H1 (cell line): ENCODE measurements at regions not wholly inside any gene's neighbourhood (a gene's known extent, or its start where the extent isn't known, plus 50 kb on each side); places are given as distances from the start of the nearest gene placed in this dataset.

Source experiments
- CTCF ChIA-PET: fragments of 300-600 bp; sonication (Branson Sonifier 250); formaldehyde crosslinking; loops from one replicate; lab custom pipeline; 2021; ENCODE audit not compliant: partially characterized antibody; lab: Charles Lee
- POLR2A ChIA-PET: fragments of 300-600 bp; sonication (Branson Sonifier 250); formaldehyde crosslinking; loops from one replicate; lab custom pipeline; 2021; ENCODE audit warnings: inconsistent platforms; ENCODE audit not compliant: partially characterized antibody; lab: Charles Lee
- DNase-seq, 2 experiments: peaks; one replicate each; pipeline versions ENCODE4 v3.0.0 to v3.0.0-alpha.2; 2010 to 2022; ENCODE audit warnings: low spot score in 2 of 2, low read depth in 1 of 2, mixed read lengths in 1 of 2
- FAIRE-seq: peaks from 2 replicates; lab custom pipeline; 2011; peaks lifted over from hg19 to GRCh38; lab: Jason Lieb, UNC
- H2AFZ ChIP-seq: 2 replicates; pipeline ENCODE4 v1.8.1; 2012; ENCODE audit warnings: low read length, inconsistent platforms
- H2AK5ac ChIP-seq: 2 replicates; pipeline ENCODE4 v1.6.1; 2013; ENCODE audit warnings: low read depth, low read length
- H2BK120ac ChIP-seq: replicated peaks from 2 replicates; pipeline ENCODE3; 2013; ENCODE audit warnings: low read depth, low read length, inconsistent platforms
- H2BK12ac ChIP-seq: 2 replicates; pipeline ENCODE4 v1.6.1; 2013; ENCODE audit warnings: low read depth, low read length
- H2BK15ac ChIP-seq: 2 replicates; pipeline ENCODE4 v1.6.1; 2013; ENCODE audit warnings: low read length
- H2BK20ac ChIP-seq: 2 replicates; pipeline ENCODE4 v1.6.1; 2013; ENCODE audit warnings: low read length
- H2BK5ac ChIP-seq: 2 replicates; pipeline ENCODE4 v1.6.1; 2013; ENCODE audit warnings: low read depth, low read length
- H3K14ac ChIP-seq: 2 replicates; pipeline ENCODE4 v1.6.1; 2013; ENCODE audit warnings: inconsistent platforms; ENCODE audit not compliant: insufficient read length
- H3K18ac ChIP-seq: 2 replicates; pipeline ENCODE4 v1.6.1; 2013; ENCODE audit warnings: low read length; ENCODE audit errors: extremely low read depth
- H3K23ac ChIP-seq: 2 replicates; pipeline ENCODE4 v1.6.1; 2013; ENCODE audit warnings: inconsistent platforms; ENCODE audit not compliant: insufficient read length
- H3K23me2 ChIP-seq: 2 replicates; pipeline ENCODE4 v1.6.1; 2013; ENCODE audit warnings: low read depth, low read length
- H3K27ac ChIP-seq: 2 replicates; pipeline ENCODE4 v1.6.1; 2011; ENCODE audit warnings: low read depth, low read length, inconsistent platforms
- H3K27me3 ChIP-seq, 4 experiments: replicated peaks in 1 of 4; 1 replicate in 1 of 4; 2 replicates in 3 of 4; pipeline versions ENCODE4 v1.6.1 to v1.8.1; 2011 to 2013; ENCODE audit warnings: low read length in 3 of 4, mild to moderate bottlenecking in 3 of 4, inconsistent platforms in 2 of 4, mixed read lengths in 2 of 4, moderate library complexity in 1 of 4; ENCODE audit not compliant: control insufficient read depth in 3 of 4, insufficient read depth in 3 of 4; ENCODE audit errors: extremely low read depth in 1 of 4
- H3K36me3 ChIP-seq, 4 experiments: 2 replicates each; pipeline versions ENCODE4 v1.6.1 to v1.8.1; 2011 to 2013; ENCODE audit warnings: mild to moderate bottlenecking in 4 of 4, low read length in 3 of 4, moderate library complexity in 2 of 4, control low read depth in 1 of 4, inconsistent platforms in 1 of 4; ENCODE audit not compliant: insufficient read depth in 4 of 4, control insufficient read depth in 2 of 4
- H3K4ac ChIP-seq: replicated peaks from 2 replicates; pipeline ENCODE3; 2013; ENCODE audit warnings: low read length, low read depth, mixed read lengths, inconsistent platforms; ENCODE audit not compliant: insufficient read length
- H3K4me1 ChIP-seq, 4 experiments: replicated peaks in 1 of 4; 1 replicate in 1 of 4; 2 replicates in 3 of 4; pipeline versions ENCODE4 v1.6.1 to v1.8.1; 2011 to 2013; ENCODE audit warnings: low read length in 3 of 4, inconsistent platforms in 2 of 4, mixed read lengths in 1 of 4; ENCODE audit not compliant: insufficient read depth in 4 of 4, control insufficient read depth in 3 of 4
- H3K4me2 ChIP-seq, 2 experiments: 2 replicates each; pipeline versions ENCODE4 v1.6.1 to v1.8.1; 2011 to 2013; ENCODE audit warnings: low read depth in 2 of 2, low read length in 2 of 2, control low read depth in 1 of 2, inconsistent platforms in 1 of 2, mild to moderate bottlenecking in 1 of 2; ENCODE audit not compliant: insufficient read depth in 1 of 2
- H3K4me3 ChIP-seq, 4 experiments: fragments of 200-600, 300-600 bp in 1 of 4; sonication (generic), shearing (Covaris generic), sonication (Bioruptor Twin) in 1 of 4; 2 replicates each; pipeline versions ENCODE4 v1.5.1 to v1.8.1; 2011 to 2016; ENCODE audit warnings: low read length in 4 of 4, low read depth in 3 of 4, control low read depth in 2 of 4, inconsistent platforms in 2 of 4, mild to moderate bottlenecking in 2 of 4, mixed read lengths in 1 of 4, moderate library complexity in 1 of 4; ENCODE audit not compliant: insufficient read depth in 2 of 4; ENCODE audit errors: extremely low read depth in 1 of 4
- H3K56ac ChIP-seq: replicated peaks from 2 replicates; pipeline ENCODE3; 2013; ENCODE audit warnings: low read depth, mild to moderate bottlenecking, mixed read lengths, low read length, inconsistent platforms; ENCODE audit not compliant: insufficient read length
- H3K79me1 ChIP-seq: 2 replicates; pipeline ENCODE4 v1.6.1; 2013; ENCODE audit warnings: low read depth, low read length, control low read depth
- H3K79me2 ChIP-seq, 2 experiments: 2 replicates each; pipeline versions ENCODE4 v1.6.1 to v1.8.1; 2012 to 2013; ENCODE audit warnings: low read length in 2 of 2, mild to moderate bottlenecking in 2 of 2, inconsistent platforms in 1 of 2; ENCODE audit not compliant: insufficient read depth in 2 of 2, control insufficient read depth in 1 of 2
- H3K9ac ChIP-seq, 4 experiments: replicated peaks in 1 of 4; 1 replicate in 1 of 4; 2 replicates in 3 of 4; pipeline versions ENCODE4 v1.6.1 to v1.8.1; 2011 to 2013; ENCODE audit warnings: low read depth in 3 of 4, low read length in 3 of 4, control low read depth in 2 of 4, mild to moderate bottlenecking in 2 of 4, moderate library complexity in 2 of 4, inconsistent platforms in 1 of 4; ENCODE audit errors: extremely low read depth in 1 of 4
- H3K9me3 ChIP-seq, 2 experiments: 2 replicates each; pipeline versions ENCODE4 v1.6.1 to v1.8.1; 2012 to 2013; ENCODE audit warnings: mild to moderate bottlenecking in 2 of 2, moderate library complexity in 2 of 2, control low read depth in 1 of 2, inconsistent platforms in 1 of 2, low read depth in 1 of 2, low read length in 1 of 2, mixed read lengths in 1 of 2; ENCODE audit not compliant: insufficient read depth in 2 of 2
- H4K20me1 ChIP-seq, 2 experiments: replicated peaks in 1 of 2; 2 replicates each; pipeline versions ENCODE3 to v1.8.1; 2011 to 2013; ENCODE audit warnings: inconsistent platforms in 2 of 2, low read length in 2 of 2, mild to moderate bottlenecking in 1 of 2; ENCODE audit not compliant: insufficient read depth in 2 of 2, control insufficient read depth in 1 of 2
- H4K5ac ChIP-seq: 2 replicates; pipeline ENCODE4 v1.6.1; 2013; ENCODE audit warnings: low read length, low read depth, mixed read lengths, inconsistent platforms; ENCODE audit not compliant: insufficient read length
- H4K8ac ChIP-seq: 2 replicates; pipeline ENCODE4 v1.8.0; 2013; ENCODE audit warnings: mild to moderate bottlenecking, moderate library complexity, low read length, inconsistent platforms; ENCODE audit not compliant: insufficient read depth; ENCODE audit errors: extremely low read depth
- H4K91ac ChIP-seq: replicated peaks from 2 replicates; pipeline ENCODE3; 2013; ENCODE audit warnings: low read length, mixed read lengths, inconsistent platforms; ENCODE audit not compliant: insufficient read length
- BACH1 ChIP-seq: IDR thresholded peaks from 2 replicates; pipeline ENCODE4 v1.6.1; 2012; ENCODE audit warnings: low read length, improper control_type of control experiment
- CEBPB ChIP-seq: IDR thresholded peaks from 2 replicates; pipeline ENCODE4 v1.6.1; 2012; ENCODE audit warnings: low read depth, low read length
- EP300 ChIP-seq, 2 experiments: IDR thresholded peaks; 1 replicate in 1 of 2; 2 replicates in 1 of 2; pipeline ENCODE4 v1.6.1; 2011 to 2012; ENCODE audit warnings: low read depth in 2 of 2, low read length in 2 of 2, mild to moderate bottlenecking in 2 of 2, borderline replicate concordance in 1 of 2, inconsistent platforms in 1 of 2, moderate library complexity in 1 of 2
- GTF2F1 ChIP-seq: IDR thresholded peaks from 2 replicates; pipeline ENCODE4 v1.6.1; 2012; ENCODE audit warnings: low read depth, low read length, improper control_type of control experiment, borderline replicate concordance
- JUN ChIP-seq: IDR thresholded peaks from 2 replicates; pipeline ENCODE4 v1.6.1; 2011; ENCODE audit warnings: low read depth, mild to moderate bottlenecking, improper control_type of control experiment, low read length
- JUND ChIP-seq: IDR thresholded peaks from 2 replicates; pipeline ENCODE4 v1.6.1; 2011; ENCODE audit warnings: mild to moderate bottlenecking, improper control_type of control experiment, low read length
- POU5F1 ChIP-seq: IDR thresholded peaks from 2 replicates; pipeline ENCODE4 v1.6.1; 2011; ENCODE audit warnings: low read depth, mild to moderate bottlenecking, low read length, moderate library complexity
- SIX5 ChIP-seq: IDR thresholded peaks from 2 replicates; pipeline ENCODE4 v1.6.1; 2011; ENCODE audit warnings: mild to moderate bottlenecking, low read depth, low read length
- SP2 ChIP-seq: IDR thresholded peaks from 2 replicates; pipeline ENCODE4 v1.6.1; 2012; ENCODE audit warnings: mild to moderate bottlenecking, low read length, inconsistent platforms
- SRF ChIP-seq: IDR thresholded peaks from 2 replicates; pipeline ENCODE4 v1.6.1; 2011; ENCODE audit warnings: mild to moderate bottlenecking, low read depth, low read length, moderate library complexity
- TBP ChIP-seq: IDR thresholded peaks from 2 replicates; pipeline ENCODE4 v1.6.1; 2011; ENCODE audit warnings: low read depth, low read length, improper control_type of control experiment
- TCF12 ChIP-seq: IDR thresholded peaks from 2 replicates; pipeline ENCODE4 v1.6.1; 2011; ENCODE audit warnings: low read depth, mild to moderate bottlenecking, low read length
- YY1 ChIP-seq: IDR thresholded peaks from 2 replicates; pipeline ENCODE4 v1.6.1; 2011; ENCODE audit warnings: low read depth, mild to moderate bottlenecking, low read length
- WGBS, 2 experiments: shearing (Covaris generic) in 1 of 2; methylation state at CpG; one replicate each; pipeline versions ENCODE4 v1.1.6 to v1.1.7; 2013 to 2015; ENCODE audit warnings: low lambda C conversion rate in 2 of 2, mixed read lengths in 2 of 2, inconsistent platforms in 1 of 2, low coverage in 1 of 2, missing lambda C conversion rate in 1 of 2; ENCODE audit not compliant: insufficient replicate concordance in 2 of 2, insufficient coverage in 1 of 2, insufficient read length in 1 of 2; ENCODE audit errors: extremely low coverage in 1 of 2, missing lambda C conversion rate in 1 of 2; 5-methylcytosine and 5-hydroxymethylcytosine counted together

DNA sequence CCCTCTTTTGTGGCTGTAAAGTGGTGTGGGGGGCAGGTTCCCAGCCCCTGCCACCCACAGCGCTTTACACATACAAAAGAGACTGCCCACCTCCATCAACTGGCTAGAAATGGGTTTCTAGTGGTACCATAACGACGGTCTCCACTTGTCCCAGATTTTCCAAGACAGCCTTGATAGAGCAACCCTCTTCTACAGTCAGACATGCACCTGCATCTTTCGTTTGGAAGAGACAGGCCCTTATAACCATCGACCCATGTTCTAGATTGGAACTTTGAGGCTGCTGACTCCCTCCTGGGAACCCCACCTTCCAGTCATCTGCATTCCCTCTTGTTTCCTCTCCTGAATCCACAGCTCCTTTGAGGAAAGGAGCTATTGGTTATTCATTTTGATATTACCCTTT is 63.1 kb downstream of the GSX1 start:
- ChIA-PET CTCF (interaction anchor here (1.4 to 1.7 kb wide), 2 partner anchors 29 to 128 kb away, joined by 5 to 8 read pairs; no protein-coding TSS in a partner anchor), POLR2A (no interaction called here)
- H2BK5ac ChIP-seq, result no peak overlapping the region
- H3K9ac ChIP-seq, result no peak overlapping the region
- H3K27ac ChIP-seq, result no peak overlapping the region
- no peak overlapping the region for H3K56ac ChIP-seq
- no peak overlapping the region for H4K8ac ChIP-seq
- no peaks in the 10 kb centered on the region for H3K9me3 ChIP-seq
- H2BK20ac ChIP-seq, result no peak overlapping the region
- H2AFZ ChIP-seq, result no peak overlapping the region
- peaks cover 0 to 6% (median 3%) of the 10 kb centered on the region in 4 experiments; a peak in 2 of 7 replicates for H3K27me3 ChIP-seq
- no peak overlapping the region for H2BK15ac ChIP-seq
- no peak overlapping the region for H4K5ac ChIP-seq
- no peak overlapping the region for H2BK120ac ChIP-seq
- H3K18ac ChIP-seq, result no peak overlapping the region
- no peak overlapping the region for H3K14ac ChIP-seq
- H3K4me3 ChIP-seq, result no peak overlapping the region
- no peak overlapping the region for H3K4me2 ChIP-seq
- FAIRE-seq (peak; percentile 19), DNase-seq (no peak)
- no peaks in the 10 kb centered on the region for H3K23me2 ChIP-seq
- no peak overlapping the region for H4K91ac ChIP-seq
- H3K79me1 ChIP-seq, result no peaks in the 10 kb centered on the region
- peaks cover 0 to 10% (median 7%) of the 10 kb centered on the region in 4 experiments for H3K4me1 ChIP-seq
- peaks cover 0 to 2% of the 10 kb centered on the region in 2 experiments for H4K20me1 ChIP-seq
- H2AK5ac ChIP-seq, result no peak overlapping the region
- 94% methylated on average over 5 of the region's 5 CpGs; no CpG with 5 or more reads in 1 of the 2 experiments for WGBS, 2 experiments
- no peaks in the 10 kb centered on the region for H3K79me2 ChIP-seq
- H3K4ac ChIP-seq, result no peak overlapping the region
- no peaks in the 10 kb centered on the region for H3K36me3 ChIP-seq
- H2BK12ac ChIP-seq, result no peak overlapping the region
- no peak overlapping the region for H3K23ac ChIP-seq
- TF ChIP-seq SP2, result no peak
- no peak for TF ChIP-seq GTF2F1
- no peak for TF ChIP-seq YY1
- no peak for TF ChIP-seq EP300 (IDR thresholded peaks at IDR 0.05; ENCODE audit: borderline replicate concordance in 1 of 2, low read depth in 2 of 2, low read length in 2 of 2)
- TF ChIP-seq SIX5, result no peak
- TF ChIP-seq TCF12, result no peak
- no peak for TF ChIP-seq BACH1
- no peak for TF ChIP-seq SRF
- TF ChIP-seq POU5F1, result no peak
- no peak for TF ChIP-seq JUND
- no peak for TF ChIP-seq CEBPB
- TF ChIP-seq TBP, result no peak
- TF ChIP-seq JUN, result no peak
